Stimulated activated CD4-positive, alpha-beta T cell treated with anti-CD3 and anti-CD28 coated beads, Interleukin-4, amount 100 ng/mL, for 4 hours (primary cell): ENCODE measurements at regions not wholly inside any gene's neighbourhood (a gene's known extent, or its start where the extent isn't known, plus 50 kb on each side); places are given as distances from the start of the nearest gene placed in this dataset.
"Not testable (repeated sequence)": the region's sequence is repeated elsewhere in the genome, so short reads cannot be mapped to it uniquely, and the experiment has no call there.

Source experiments
- DNase-seq, 2 experiments: peaks; one replicate each; pipeline ENCODE4 v3.0.0-alpha.2; 2020

- DNase-seq: no peak
These were observed 62.8 kb upstream of the CD93 start for GRCh38 chr20:23148731-23149570.

GRCh38 chr20:23147964-23148730, 62.0 kb upstream of the CD93 start:
- no peak for DNase-seq

- no peak for DNase-seq
These were observed 61.5 kb upstream of the CD93 start for GRCh38 chr20:23147647-23147963.

GRCh38 chr20:23146857-23147637, 60.9 kb upstream of the CD93 start:
- DNase-seq: no peak

GRCh38 chr20:23146181-23146580, 60.1 kb upstream of the CD93 start:
- no peak for DNase-seq

GRCh38 chr20:23145281-23145700, 59.2 kb upstream of the CD93 start:
- no peak for DNase-seq

GRCh38 chr20:23144856-23145255, 58.7 kb upstream of the CD93 start:
- DNase-seq: no peak

- no peak for DNase-seq
These were observed 58.0 kb upstream of the CD93 start for GRCh38 chr20:23143986-23144690.

GRCh38 chr20:23143098-23143497, 57.0 kb upstream of the CD93 start:
- DNase-seq: no peak

- no peak for DNase-seq
These were observed 56.3 kb upstream of the CD93 start for GRCh38 chr20:23142162-23143050.

GRCh38 chr20:23141450-23142161, 55.5 kb upstream of the CD93 start:
- no peak for DNase-seq

GRCh38 chr20:23140991-23141390, 54.9 kb upstream of the CD93 start:
- no peak for DNase-seq

GRCh38 chr20:23139984-23140383, 53.9 kb upstream of the CD93 start:
- DNase-seq: not testable (repeated sequence)

GRCh38 chr20:23139524-23139923, 53.4 kb upstream of the CD93 start:
- no peak for DNase-seq

- no peak for DNase-seq
These were observed 52.6 kb upstream of the CD93 start for GRCh38 chr20:23138682-23139081.

GRCh38 chr20:23138226-23138625, 52.1 kb upstream of the CD93 start:
- DNase-seq: no peak

- no peak for DNase-seq
These were observed 51.0 kb upstream of the CD93 start for GRCh38 chr20:23136893-23137745.

- DNase-seq: no peak
These were observed 49.6 kb upstream of the CD93 start for GRCh38 chr20:23135449-23136420.
